ENCODE measurements at regions not wholly inside any gene's neighbourhood (a gene's known extent, or its start where the extent isn't known, plus 50 kb on each side); places are given as distances from the start of the nearest gene placed in this dataset.

DNA sequence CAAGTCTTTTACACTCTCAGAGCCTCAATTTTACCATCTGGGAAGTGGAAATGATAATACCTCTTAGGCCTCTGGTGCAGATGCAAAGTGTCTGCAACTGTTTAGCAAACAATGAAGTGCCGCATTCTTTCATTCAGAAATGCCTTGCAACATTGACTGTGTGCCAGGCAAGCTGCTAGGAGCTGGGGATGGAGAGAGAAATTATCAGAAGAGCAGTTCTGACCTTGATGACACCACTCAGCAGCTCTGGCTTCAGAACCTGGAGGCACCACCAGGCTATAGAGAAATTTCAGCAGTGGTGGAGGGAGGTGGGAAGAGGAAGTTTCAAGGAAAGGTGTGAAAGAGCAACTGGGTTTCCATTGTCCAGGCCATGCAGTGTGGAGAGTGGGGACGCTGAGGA lies 78.1 kb upstream of the HABP2 start:
- no peaks in the 10 kb centered on the region for H3K27me3 Mint-ChIP-seq (ENCODE audit: low read depth)
- peaks cover 8% of the 10 kb centered on the region for H3K9me3 Mint-ChIP-seq
- TF ChIP-seq, protein P1, sequence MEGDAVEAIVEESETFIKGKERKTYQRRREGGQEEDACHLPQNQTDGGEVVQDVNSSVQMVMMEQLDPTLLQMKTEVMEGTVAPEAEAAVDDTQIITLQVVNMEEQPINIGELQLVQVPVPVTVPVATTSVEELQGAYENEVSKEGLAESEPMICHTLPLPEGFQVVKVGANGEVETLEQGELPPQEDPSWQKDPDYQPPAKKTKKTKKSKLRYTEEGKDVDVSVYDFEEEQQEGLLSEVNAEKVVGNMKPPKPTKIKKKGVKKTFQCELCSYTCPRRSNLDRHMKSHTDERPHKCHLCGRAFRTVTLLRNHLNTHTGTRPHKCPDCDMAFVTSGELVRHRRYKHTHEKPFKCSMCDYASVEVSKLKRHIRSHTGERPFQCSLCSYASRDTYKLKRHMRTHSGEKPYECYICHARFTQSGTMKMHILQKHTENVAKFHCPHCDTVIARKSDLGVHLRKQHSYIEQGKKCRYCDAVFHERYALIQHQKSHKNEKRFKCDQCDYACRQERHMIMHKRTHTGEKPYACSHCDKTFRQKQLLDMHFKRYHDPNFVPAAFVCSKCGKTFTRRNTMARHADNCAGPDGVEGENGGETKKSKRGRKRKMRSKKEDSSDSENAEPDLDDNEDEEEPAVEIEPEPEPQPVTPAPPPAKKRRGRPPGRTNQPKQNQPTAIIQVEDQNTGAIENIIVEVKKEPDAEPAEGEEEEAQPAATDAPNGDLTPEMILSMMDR (conservative IDR thresholded peaks at IDR 0.05) = no peak
- no peak overlapping the region for H3K27ac Mint-ChIP-seq (ENCODE audit: unreplicated experiment)
- H3K36me3 Mint-ChIP-seq (ENCODE audit: low read depth) = peaks cover 10% of the 10 kb centered on the region
- no peaks in the 10 kb centered on the region for H3K4me1 Mint-ChIP-seq
- no peak for DNase-seq (ENCODE audit: low read depth, low spot score)
- H3K4me3 Mint-ChIP-seq = no peak overlapping the region

DNA sequence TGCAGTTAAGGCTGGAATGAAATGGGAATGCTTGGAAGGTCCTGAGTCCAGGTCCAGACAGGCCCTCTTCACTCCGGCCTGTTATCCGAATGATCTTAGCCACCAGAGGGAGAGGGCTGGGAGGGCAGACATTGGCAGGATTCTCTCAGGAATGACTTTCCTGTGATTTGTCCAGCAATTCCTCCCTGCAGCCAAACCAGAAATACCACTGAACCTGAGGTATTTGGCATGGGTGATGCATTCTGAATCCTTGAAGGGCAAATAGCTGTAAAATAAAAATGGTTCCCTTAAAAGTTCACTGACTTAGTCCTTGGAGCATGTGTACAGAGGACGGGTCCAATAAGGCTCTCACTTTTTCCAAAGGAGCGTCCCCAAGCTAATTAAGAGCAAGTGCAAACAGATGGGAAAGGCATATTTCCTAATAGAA lies 77.5 kb upstream of the HABP2 start:
- no peak for DNase-seq (ENCODE audit: low read depth, low spot score)
- H3K36me3 Mint-ChIP-seq (ENCODE audit: low read depth) = peaks cover 12% of the 10 kb centered on the region
- H3K27ac Mint-ChIP-seq (ENCODE audit: unreplicated experiment) = no peak overlapping the region
- peaks cover 14% of the 10 kb centered on the region for H3K9me3 Mint-ChIP-seq
- no peaks in the 10 kb centered on the region for H3K27me3 Mint-ChIP-seq (ENCODE audit: low read depth)
- H3K4me3 Mint-ChIP-seq = no peak overlapping the region
- no peaks in the 10 kb centered on the region for H3K4me1 Mint-ChIP-seq
- TF ChIP-seq, protein P1 (conservative IDR thresholded peaks at IDR 0.05) = no peak

DNA sequence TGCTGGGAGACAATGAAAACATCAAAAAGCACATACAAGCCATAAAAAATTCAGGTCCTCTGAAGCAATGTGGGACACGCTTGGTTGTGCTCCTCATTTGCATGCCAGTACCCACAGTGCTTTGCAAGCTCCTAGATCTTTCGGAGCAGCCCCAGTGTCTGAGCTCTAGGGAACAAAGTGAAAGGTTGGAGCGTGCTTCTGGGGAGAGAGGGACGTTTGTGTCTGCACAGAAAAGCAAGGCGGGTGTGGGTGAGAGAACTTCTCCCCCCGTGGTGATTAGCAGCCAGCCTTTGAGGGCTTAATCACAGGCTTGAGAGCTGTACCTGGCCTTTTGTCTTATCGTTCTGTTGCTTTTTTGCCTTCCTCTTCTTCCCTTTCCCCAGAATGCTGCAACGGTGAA lies 76.7 kb upstream of the HABP2 start:
- H3K27ac Mint-ChIP-seq (ENCODE audit: unreplicated experiment) = no peak overlapping the region
- peaks cover 12% of the 10 kb centered on the region for H3K36me3 Mint-ChIP-seq (ENCODE audit: low read depth)
- H3K9me3 Mint-ChIP-seq = peaks cover 16% of the 10 kb centered on the region
- H3K27me3 Mint-ChIP-seq (ENCODE audit: low read depth) = no peaks in the 10 kb centered on the region
- H3K4me1 Mint-ChIP-seq = no peaks in the 10 kb centered on the region
- H3K4me3 Mint-ChIP-seq = no peak overlapping the region
- DNase-seq (ENCODE audit: low read depth, low spot score) = no peak
- TF ChIP-seq, protein P1 (conservative IDR thresholded peaks at IDR 0.05) = no peak

DNA sequence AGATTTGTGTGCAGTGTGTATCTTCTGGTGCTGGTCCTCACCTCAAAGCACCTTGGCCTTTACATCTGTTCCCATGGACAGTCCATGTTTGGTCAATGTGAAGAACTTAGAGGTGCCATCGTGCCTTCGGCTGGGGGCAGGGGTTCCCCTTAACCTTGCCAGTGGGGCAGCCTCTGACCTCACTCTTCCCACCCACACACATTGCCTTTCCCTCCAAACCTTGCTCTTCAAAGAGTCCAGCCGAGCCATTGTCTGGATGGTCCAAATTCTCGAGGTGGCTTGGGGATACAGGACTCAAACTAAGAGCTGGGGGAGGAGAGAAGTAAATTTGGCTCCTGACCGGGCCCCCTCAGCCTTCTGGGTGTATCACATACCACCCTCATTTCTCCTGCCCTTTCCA lies 76.2 kb upstream of the HABP2 start:
- Mint-ChIP-seq H3K4me1 (no peaks in the 10 kb centered on the region), H3K27ac (ENCODE audit: unreplicated experiment) (no peak overlapping the region), H3K36me3 (ENCODE audit: low read depth) (peaks cover 12% of the 10 kb centered on the region), H3K4me3 (no peak overlapping the region), H3K27me3 (ENCODE audit: low read depth) (no peaks in the 10 kb centered on the region), H3K9me3 (peaks cover 17% of the 10 kb centered on the region)
- DNase-seq (ENCODE audit: low read depth, low spot score) = no peak
- TF ChIP-seq, protein P1 (conservative IDR thresholded peaks at IDR 0.05) = no peak

DNA sequence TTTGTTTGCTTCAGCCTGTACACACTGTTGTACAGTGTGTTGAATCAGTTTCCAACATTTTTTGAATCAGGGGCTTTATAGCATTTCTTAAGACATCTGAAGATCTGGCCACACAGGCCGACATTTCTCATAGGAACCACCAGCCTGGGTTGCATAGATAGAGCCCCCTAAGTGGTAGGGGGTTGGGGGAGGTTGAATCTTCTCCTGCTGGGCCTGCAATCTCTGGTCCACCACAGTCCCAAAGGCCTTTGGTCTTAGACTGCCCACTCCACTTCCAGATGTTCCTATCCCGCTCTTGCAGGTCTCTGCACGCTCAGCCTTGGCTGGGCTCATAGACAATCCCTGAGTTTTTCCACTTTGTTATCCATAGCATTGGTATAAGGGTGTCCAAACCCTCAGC lies 75.4 kb upstream of the HABP2 start:
- Mint-ChIP-seq H3K4me1 (no peaks in the 10 kb centered on the region), H3K27ac (ENCODE audit: unreplicated experiment) (no peak overlapping the region), H3K9me3 (peaks cover 21% of the 10 kb centered on the region), H3K36me3 (ENCODE audit: low read depth) (peaks cover 12% of the 10 kb centered on the region), H3K27me3 (ENCODE audit: low read depth) (peaks cover 2% of the 10 kb centered on the region), H3K4me3 (no peak overlapping the region)
- TF ChIP-seq, protein P1 (conservative IDR thresholded peaks at IDR 0.05) = no peak
- DNase-seq (ENCODE audit: low read depth, low spot score) = no peak

All from neural crest cell (in vitro differentiated cells).